ENCODE measurements at regions not wholly inside any gene's neighbourhood (a gene's known extent, or its start where the extent isn't known, plus 50 kb on each side); places are given as distances from the start of the nearest gene placed in this dataset.

- DNase-seq = no peak
Measured at GRCh38 chr4:54359919-54360650, 131.0 kb downstream of the PDGFRA start.

GRCh38 chr4:54363037-54363436 lies 133.9 kb downstream of the PDGFRA start:
- no peak for DNase-seq

GRCh38 chr4:54365691-54366090 lies 136.6 kb downstream of the PDGFRA start:
- DNase-seq = no peak

GRCh38 chr4:54367059-54367458 lies 138.0 kb downstream of the PDGFRA start:
- DNase-seq = no peak

GRCh38 chr4:54368281-54369265 lies 139.5 kb downstream of the PDGFRA start:
- DNase-seq = no peak

- no peak for DNase-seq
Measured at GRCh38 chr4:54371173-54371572, 142.1 kb downstream of the PDGFRA start.

- no peak for DNase-seq
Measured at GRCh38 chr4:54372951-54373350, 143.9 kb downstream of the PDGFRA start.

GRCh38 chr4:54373718-54374210 lies 144.7 kb downstream of the PDGFRA start:
- DNase-seq = no peak

- DNase-seq = no peak
Measured at GRCh38 chr4:54378461-54378860, 149.4 kb downstream of the PDGFRA start.

GRCh38 chr4:54384152-54384551 lies 155.1 kb downstream of the PDGFRA start:
- DNase-seq = no peak

GRCh38 chr4:54384563-54384962 lies 155.5 kb downstream of the PDGFRA start:
- DNase-seq = no peak

- no peak for DNase-seq
Measured at GRCh38 chr4:54386042-54386669, 157.1 kb downstream of the PDGFRA start.

- DNase-seq = no peak
Measured at GRCh38 chr4:54386693-54387092, 157.6 kb downstream of the PDGFRA start.

GRCh38 chr4:54390670-54391069 lies 161.6 kb downstream of the PDGFRA start:
- no peak for DNase-seq

- DNase-seq = no peak
Measured at GRCh38 chr4:54391104-54391503, 162.0 kb downstream of the PDGFRA start.

GRCh38 chr4:54392479-54392878 lies 163.4 kb downstream of the PDGFRA start:
- DNase-seq = no peak

GRCh38 chr4:54393243-54393642 lies 164.2 kb downstream of the PDGFRA start:
- DNase-seq = no peak

GRCh38 chr4:54395013-54395527 lies 166.0 kb downstream of the PDGFRA start:
- no peak for DNase-seq

GRCh38 chr4:54400188-54400587 lies 171.1 kb downstream of the PDGFRA start:
- no peak for DNase-seq

- DNase-seq = no peak
Measured at GRCh38 chr4:54400802-54401201, 171.7 kb downstream of the PDGFRA start.

GRCh38 chr4:54402880-54403480 lies 173.9 kb downstream of the PDGFRA start:
- DNase-seq = no peak

GRCh38 chr4:54403700-54404453 lies 174.8 kb downstream of the PDGFRA start:
- peak; percentile 54 for DNase-seq
